Lower leg skin (tissue), 3 donors: ENCODE measurements at regions not wholly inside any gene's neighbourhood (a gene's known extent, or its start where the extent isn't known, plus 50 kb on each side); places are given as distances from the start of the nearest gene placed in this dataset.

Experiments used
- POLR2A ChIP-seq, 2 donors: fragments of 450-650 bp; IDR thresholded peaks; one replicate each; pipeline ENCODE4 v1.6.1; 2016 to 2017; ENCODE audit warnings: antibody characterized with exemption in 2 of 2, mild to moderate bottlenecking in 1 of 2, moderate library complexity in 1 of 2
- TF ChIP-seq, protein P1 (sequence below), 3 donors: fragments of 450-650 bp; IDR thresholded peaks; one replicate each; pipeline ENCODE4 v1.5.1; 2016; ENCODE audit warnings: antibody characterized with exemption in 3 of 3, mild to moderate bottlenecking in 3 of 3, moderate library complexity in 2 of 3

DNA sequence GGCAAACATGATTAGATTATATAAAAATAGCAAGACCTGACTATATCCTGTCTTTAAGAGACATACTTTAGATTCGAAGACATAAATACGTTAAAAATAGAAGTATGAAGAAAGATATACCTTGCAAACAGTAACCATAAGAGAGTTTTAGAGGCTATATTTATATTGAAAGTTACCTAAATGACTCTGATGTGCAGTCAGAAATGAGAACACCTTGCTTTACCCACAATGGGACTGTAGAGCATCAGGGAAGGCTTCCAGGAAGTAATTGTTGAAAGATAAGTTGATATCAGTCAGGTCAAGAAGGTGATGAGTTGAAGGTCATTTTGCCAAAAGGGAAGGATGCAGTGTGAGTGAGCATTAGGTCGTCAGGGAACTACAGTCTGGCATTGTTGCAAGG is 110.2 kb downstream of the NEDD1 start:
- TF ChIP-seq POLR2A (IDR thresholded peaks at IDR 0.05): no peak
- TF ChIP-seq, protein P1, sequence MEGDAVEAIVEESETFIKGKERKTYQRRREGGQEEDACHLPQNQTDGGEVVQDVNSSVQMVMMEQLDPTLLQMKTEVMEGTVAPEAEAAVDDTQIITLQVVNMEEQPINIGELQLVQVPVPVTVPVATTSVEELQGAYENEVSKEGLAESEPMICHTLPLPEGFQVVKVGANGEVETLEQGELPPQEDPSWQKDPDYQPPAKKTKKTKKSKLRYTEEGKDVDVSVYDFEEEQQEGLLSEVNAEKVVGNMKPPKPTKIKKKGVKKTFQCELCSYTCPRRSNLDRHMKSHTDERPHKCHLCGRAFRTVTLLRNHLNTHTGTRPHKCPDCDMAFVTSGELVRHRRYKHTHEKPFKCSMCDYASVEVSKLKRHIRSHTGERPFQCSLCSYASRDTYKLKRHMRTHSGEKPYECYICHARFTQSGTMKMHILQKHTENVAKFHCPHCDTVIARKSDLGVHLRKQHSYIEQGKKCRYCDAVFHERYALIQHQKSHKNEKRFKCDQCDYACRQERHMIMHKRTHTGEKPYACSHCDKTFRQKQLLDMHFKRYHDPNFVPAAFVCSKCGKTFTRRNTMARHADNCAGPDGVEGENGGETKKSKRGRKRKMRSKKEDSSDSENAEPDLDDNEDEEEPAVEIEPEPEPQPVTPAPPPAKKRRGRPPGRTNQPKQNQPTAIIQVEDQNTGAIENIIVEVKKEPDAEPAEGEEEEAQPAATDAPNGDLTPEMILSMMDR (IDR thresholded peaks at IDR 0.05): no peak
